Activated CD8-positive, alpha-beta memory T cell treated with anti-CD3 and anti-CD28 coated beads for 1 hour (primary cell): ENCODE measurements at regions not wholly inside any gene's neighbourhood (a gene's known extent, or its start where the extent isn't known, plus 50 kb on each side); places are given as distances from the start of the nearest gene placed in this dataset.

Source experiments
- DNase-seq, 2 donors: peaks; one replicate each; pipeline ENCODE4 v3.0.0-alpha.2; 2020; ENCODE audit warnings: low read depth in 1 of 2; ENCODE audit errors: extremely low read depth in 1 of 2

- no peak for DNase-seq
Observed at GRCh38 chr11:127281534-127281933, 281.0 kb upstream of the KIRREL3 start.

GRCh38 chr11:127275774-127276173 is 275.2 kb upstream of the KIRREL3 start:
- DNase-seq, result no peak

GRCh38 chr11:127274328-127274676 is 273.7 kb upstream of the KIRREL3 start:
- no peak for DNase-seq

GRCh38 chr11:127273593-127274327 is 273.2 kb upstream of the KIRREL3 start:
- DNase-seq, result no peak

- no peak for DNase-seq
Observed at GRCh38 chr11:127270851-127271250, 270.3 kb upstream of the KIRREL3 start.

- DNase-seq, result no peak
Observed at GRCh38 chr11:127269911-127270310, 269.3 kb upstream of the KIRREL3 start.

GRCh38 chr11:127268932-127269331 is 268.4 kb upstream of the KIRREL3 start:
- DNase-seq, result no peak

GRCh38 chr11:127268521-127268920 is 268.0 kb upstream of the KIRREL3 start:
- no peak for DNase-seq

GRCh38 chr11:127259102-127259501 is 258.5 kb upstream of the KIRREL3 start:
- no peak for DNase-seq

GRCh38 chr11:127255209-127255608 is 254.6 kb upstream of the KIRREL3 start:
- DNase-seq, result no peak

- no peak for DNase-seq
Observed at GRCh38 chr11:127252321-127252720, 251.8 kb upstream of the KIRREL3 start.

- no peak for DNase-seq
Observed at GRCh38 chr11:127249576-127249975, 249.0 kb upstream of the KIRREL3 start.

GRCh38 chr11:127248476-127248875 is 247.9 kb upstream of the KIRREL3 start:
- DNase-seq, result no peak

- DNase-seq, result no peak
Observed at GRCh38 chr11:127247261-127247851, 246.8 kb upstream of the KIRREL3 start.

GRCh38 chr11:127242676-127243075 is 242.1 kb upstream of the KIRREL3 start:
- DNase-seq, result no peak

- DNase-seq, result no peak
Observed at GRCh38 chr11:127238321-127238720, 237.8 kb upstream of the KIRREL3 start.

GRCh38 chr11:127236776-127237175 is 236.2 kb upstream of the KIRREL3 start:
- no peak for DNase-seq

- no peak for DNase-seq
Observed at GRCh38 chr11:127233998-127234397, 233.4 kb upstream of the KIRREL3 start.

- DNase-seq, result no peak
Observed at GRCh38 chr11:127230392-127230791, 229.8 kb upstream of the KIRREL3 start.

GRCh38 chr11:127226949-127227348 is 226.4 kb upstream of the KIRREL3 start:
- DNase-seq, result no peak

GRCh38 chr11:127226380-127226779 is 225.8 kb upstream of the KIRREL3 start:
- DNase-seq, result no peak

GRCh38 chr11:127225619-127226018 is 225.0 kb upstream of the KIRREL3 start:
- DNase-seq, result no peak

GRCh38 chr11:127224276-127224675 is 223.7 kb upstream of the KIRREL3 start:
- no peak for DNase-seq
